BJ (cell line): ENCODE measurements at regions not wholly inside any gene's neighbourhood (a gene's known extent, or its start where the extent isn't known, plus 50 kb on each side); places are given as distances from the start of the nearest gene placed in this dataset.
"Not testable (repeated sequence)": the region's sequence is repeated elsewhere in the genome, so short reads cannot be mapped to it uniquely, and the experiment has no call there.

ENCODE experiments used
- CTCF ChIA-PET: fragments of 350-600 bp; formaldehyde crosslinking; extraction: SDS; loops from one replicate; lab custom pipeline; 2021; ENCODE audit warnings: antibody characterized with exemption, inconsistent platforms; lab: Yijun Ruan, JAX
- POLR2A ChIA-PET: fragments of 300-600 bp; sonication (Branson Sonifier 250); formaldehyde crosslinking; extraction: SDS; loops from one replicate; lab custom pipeline; 2021; ENCODE audit warnings: antibody characterized with exemption; lab: Charles Lee
- DNase-seq: peaks from one replicate; pipeline ENCODE4 v3.0.0-alpha.2; 2011; ENCODE audit warnings: low read depth
- H3K27me3 ChIP-seq: 2 replicates; pipeline ENCODE4 v1.6.0; 2011; ENCODE audit warnings: low read length; ENCODE audit not compliant: control insufficient read depth, insufficient read depth
- H3K36me3 ChIP-seq: 2 replicates; pipeline ENCODE4 v1.5.1; 2011; ENCODE audit warnings: low read length; ENCODE audit not compliant: control insufficient read depth, insufficient read depth
- H3K4me3 ChIP-seq: 2 replicates; pipeline ENCODE4 v1.5.1; 2011; ENCODE audit warnings: low read depth, mild to moderate bottlenecking, control low read depth, low read length
- CTCF ChIP-seq: IDR thresholded peaks from 2 replicates; pipeline ENCODE4 v1.5.1; 2011; ENCODE audit warnings: low read depth, mild to moderate bottlenecking, control low read depth, inconsistent platforms, low read length, moderate library complexity; ENCODE audit not compliant: insufficient read depth

GRCh38 chr12:66756631-66757030 lies 77.8 kb upstream of the GRIP1 start:
- ChIA-PET POLR2A (no interaction called here), CTCF (no interaction called here)
- Histone ChIP-seq H3K4me3 (no peak overlapping the region), H3K36me3 (no peaks in the 10 kb centered on the region), H3K27me3 (no peaks in the 10 kb centered on the region)
- no peak for TF ChIP-seq CTCF
- DNase-seq: no peak

GRCh38 chr12:66760122-66760521 lies 81.2 kb upstream of the GRIP1 start:
- POLR2A ChIA-PET, H3K36me3 ChIP-seq, DNase-seq, CTCF ChIA-PET, H3K4me3 ChIP-seq, H3K27me3 ChIP-seq: not testable (repeated sequence)

DNA sequence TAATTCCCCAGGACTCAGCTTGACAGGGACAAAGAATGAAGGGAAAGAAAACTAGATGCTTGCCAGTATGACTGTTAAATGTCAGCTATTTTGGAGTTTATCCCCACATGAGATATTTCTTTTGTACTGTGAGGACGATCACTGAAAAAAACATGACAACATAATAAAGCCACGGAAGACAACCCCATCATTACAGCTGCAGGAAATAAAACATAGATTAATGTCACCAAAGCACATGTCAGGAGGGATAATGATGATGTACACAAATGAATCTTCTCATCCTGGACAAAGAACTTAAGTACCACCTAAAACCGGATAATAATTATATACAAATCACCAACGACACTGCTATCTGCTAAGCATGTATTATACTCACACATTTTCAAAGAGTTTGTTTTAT lies 84.6 kb upstream of the GRIP1 start:
- no peak for TF ChIP-seq CTCF
- Histone ChIP-seq H3K36me3 (no peaks in the 10 kb centered on the region), H3K4me3 (no peak overlapping the region), H3K27me3 (no peaks in the 10 kb centered on the region)
- ChIA-PET CTCF (interaction anchor here (1.0 kb wide), 1 partner anchor 11 kb away, joined by 3 read pairs; no protein-coding TSS in a partner anchor), POLR2A (no interaction called here)
- DNase-seq: no peak

- H3K4me3 ChIP-seq: no peak overlapping the region
- no peaks in the 10 kb centered on the region for H3K36me3 ChIP-seq
- TF ChIP-seq CTCF: no peak
- ChIA-PET POLR2A (no interaction called here), CTCF (no interaction called here)
- H3K27me3 ChIP-seq: no peaks in the 10 kb centered on the region
- no peak for DNase-seq
Measured at GRCh38 chr12:66765204-66765603, 86.3 kb upstream of the GRIP1 start.

DNA sequence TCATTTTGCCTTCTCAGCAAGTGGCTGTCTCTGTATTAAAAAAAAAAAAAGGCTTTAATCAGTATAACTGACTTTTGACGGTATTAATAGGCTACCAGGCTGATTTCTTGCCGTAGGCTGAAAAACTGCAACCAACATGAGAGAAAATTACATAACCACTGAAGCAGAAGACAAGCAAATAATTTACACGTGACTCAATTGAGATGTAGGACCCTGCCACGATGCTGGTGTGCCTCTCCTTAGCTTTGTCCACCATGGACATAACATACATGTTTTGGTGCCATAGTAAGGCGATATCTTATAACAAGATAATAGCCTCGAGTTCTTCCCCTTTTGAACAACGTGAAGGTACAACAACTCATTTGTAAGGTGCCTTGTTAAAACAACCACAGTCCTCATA lies 88.7 kb upstream of the GRIP1 start:
- no peaks in the 10 kb centered on the region for H3K36me3 ChIP-seq
- DNase-seq: no peak
- no peaks in the 10 kb centered on the region for H3K27me3 ChIP-seq
- TF ChIP-seq CTCF: no peak
- no peak overlapping the region for H3K4me3 ChIP-seq
- CTCF ChIA-PET: no interaction called here
- POLR2A ChIA-PET: no interaction called here

GRCh38 chr12:66768293-66768692 lies 89.4 kb upstream of the GRIP1 start:
- TF ChIP-seq CTCF: no peak
- POLR2A ChIA-PET: no interaction called here
- Histone ChIP-seq H3K4me3 (no peak overlapping the region), H3K27me3 (no peaks in the 10 kb centered on the region), H3K36me3 (no peaks in the 10 kb centered on the region)
- CTCF ChIA-PET: no interaction called here
- no peak for DNase-seq
